SH-SY5Y (cell line): ENCODE measurements at regions not wholly inside any gene's neighbourhood (a gene's known extent, or its start where the extent isn't known, plus 50 kb on each side); places are given as distances from the start of the nearest gene placed in this dataset.

Experiments used
- GATA2 ChIP-seq: IDR thresholded peaks from 2 replicates; pipeline ENCODE4 v1.6.1; 2011; ENCODE audit warnings: mild to moderate bottlenecking, low read depth, low read length
- GATA3 ChIP-seq: IDR thresholded peaks from 2 replicates; pipeline ENCODE4 v1.6.1; 2011; ENCODE audit warnings: low read depth, mild to moderate bottlenecking, low read length, moderate library complexity

DNA sequence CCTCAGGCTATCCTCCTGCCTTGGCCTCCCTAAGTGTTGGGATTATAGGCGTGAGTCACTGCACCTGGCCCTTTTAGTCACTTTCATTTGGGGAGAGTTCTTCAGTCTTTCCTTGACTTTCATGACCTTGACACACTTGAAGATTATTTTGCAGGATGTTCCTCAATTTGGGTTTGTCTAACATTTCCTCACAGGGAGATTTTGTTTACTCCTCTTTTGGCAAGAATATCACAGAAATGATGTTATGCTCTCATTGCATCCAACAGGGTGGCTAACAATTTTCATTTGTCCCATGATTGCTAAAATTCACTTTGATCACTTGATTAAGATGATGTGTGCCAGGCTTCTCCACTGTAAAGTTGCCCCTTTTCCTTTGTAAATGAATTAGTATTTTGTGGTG, 164.0 kb downstream of the ADSS2 start:
- TF ChIP-seq GATA2 = no peak
- TF ChIP-seq GATA3 = no peak
